GM18858 (cell line): ENCODE measurements at regions not wholly inside any gene's neighbourhood (a gene's known extent, or its start where the extent isn't known, plus 50 kb on each side); places are given as distances from the start of the nearest gene placed in this dataset.

Experiments
- ATAC-seq: cut with Tn5 transposase; IDR thresholded peaks from one replicate; pipeline ENCODE4 v1.9.1; 2021; ENCODE audit not compliant: unreplicated experiment

- ATAC-seq: no peak
These were observed 68.5 kb downstream of the EFNB1 start for GRCh38 chrX:68897118-68897945.

- ATAC-seq: no peak
These were observed 67.8 kb downstream of the EFNB1 start for GRCh38 chrX:68896581-68896980.

GRCh38 chrX:68895778-68896177 lies 67.0 kb downstream of the EFNB1 start:
- ATAC-seq: no peak

- ATAC-seq: no peak
These were observed 66.5 kb downstream of the EFNB1 start for GRCh38 chrX:68895341-68895755.

- ATAC-seq: no peak
These were observed 65.9 kb downstream of the EFNB1 start for GRCh38 chrX:68894513-68895340.

GRCh38 chrX:68894142-68894512 lies 65.3 kb downstream of the EFNB1 start:
- ATAC-seq: no peak

- ATAC-seq: no peak
These were observed 63.8 kb downstream of the EFNB1 start for GRCh38 chrX:68892651-68893050.

GRCh38 chrX:68892134-68892533 lies 63.3 kb downstream of the EFNB1 start:
- no peak for ATAC-seq
